ENCODE measurements at regions not wholly inside any gene's neighbourhood (a gene's known extent, or its start where the extent isn't known, plus 50 kb on each side); places are given as distances from the start of the nearest gene placed in this dataset.
"Not testable (repeated sequence)": the region's sequence is repeated elsewhere in the genome, so short reads cannot be mapped to it uniquely, and the experiment has no call there.

DNA sequence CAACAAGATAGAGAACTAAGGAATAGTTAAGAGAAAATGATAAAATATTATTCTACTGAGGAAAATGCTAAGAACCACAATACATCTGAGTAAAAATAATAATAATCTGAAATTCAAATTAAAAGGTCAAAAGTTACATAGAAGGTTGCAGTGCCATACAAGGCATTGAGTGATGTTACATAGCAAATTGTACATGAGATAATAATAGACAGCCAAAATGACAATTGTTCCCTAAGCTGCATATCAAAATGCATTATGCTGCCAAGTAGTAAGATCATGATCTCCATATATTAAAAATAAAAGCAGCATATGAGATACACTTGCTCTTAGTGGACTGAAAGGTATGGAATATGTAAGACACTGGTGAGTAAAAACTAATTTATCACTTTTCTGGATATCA is 547.7 kb downstream of the KCNT2 start:
- H3K4me3 ChIP-seq (ENCODE audit: low read length in 3 of 3), result no peak overlapping the region
- H3K9me3 ChIP-seq (ENCODE audit: control insufficient read depth in 3 of 3, low read length in 3 of 3), result no peaks in the 10 kb centered on the region
- H3K4me1 ChIP-seq (ENCODE audit: control insufficient read depth in 3 of 3, insufficient read depth in 3 of 3, low read length in 3 of 3), result no peaks in the 10 kb centered on the region
- H3K27ac ChIP-seq (ENCODE audit: low read depth, low read length), result no peak overlapping the region
- no peak overlapping the region for H3K9ac ChIP-seq (ENCODE audit: low read depth in 1 of 3, low read length in 3 of 3)
- no peaks in the 10 kb centered on the region for H3K36me3 ChIP-seq (ENCODE audit: control insufficient read depth in 3 of 3, insufficient read depth in 3 of 3, low read length in 3 of 3)
- H3K27me3 ChIP-seq (ENCODE audit: control insufficient read depth in 3 of 3, insufficient read depth in 3 of 3, low read length in 3 of 3), result no peaks in the 10 kb centered on the region

DNA sequence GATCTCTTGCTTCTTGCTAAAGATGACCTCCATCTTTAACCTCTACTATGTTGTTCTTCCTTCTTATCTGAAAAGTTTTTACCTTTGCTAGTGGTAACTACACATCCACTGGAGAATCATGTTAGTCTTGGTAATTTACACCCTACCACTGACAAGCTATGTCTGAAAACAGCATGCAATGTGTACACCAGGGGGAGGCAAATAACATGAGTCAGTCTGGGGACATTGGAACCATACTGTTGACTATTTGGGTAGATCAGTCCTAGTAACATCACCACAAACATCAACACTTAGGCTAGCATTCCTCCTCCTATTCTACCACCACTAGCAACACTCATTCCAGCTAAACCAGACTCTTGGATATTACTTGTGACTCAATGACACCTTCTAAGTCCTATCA is 549.0 kb downstream of the KCNT2 start:
- H3K27me3 ChIP-seq (ENCODE audit: control insufficient read depth in 3 of 3, insufficient read depth in 3 of 3, low read length in 3 of 3), result no peaks in the 10 kb centered on the region
- H3K4me1 ChIP-seq (ENCODE audit: control insufficient read depth in 3 of 3, insufficient read depth in 3 of 3, low read length in 3 of 3), result no peaks in the 10 kb centered on the region
- no peaks in the 10 kb centered on the region for H3K9me3 ChIP-seq (ENCODE audit: control insufficient read depth in 3 of 3, low read length in 3 of 3)
- H3K4me3 ChIP-seq (ENCODE audit: low read length in 3 of 3), result no peak overlapping the region
- H3K27ac ChIP-seq (ENCODE audit: low read depth, low read length), result no peak overlapping the region
- no peaks in the 10 kb centered on the region for H3K36me3 ChIP-seq (ENCODE audit: control insufficient read depth in 3 of 3, insufficient read depth in 3 of 3, low read length in 3 of 3)
- no peak overlapping the region for H3K9ac ChIP-seq (ENCODE audit: low read depth in 1 of 3, low read length in 3 of 3)

DNA sequence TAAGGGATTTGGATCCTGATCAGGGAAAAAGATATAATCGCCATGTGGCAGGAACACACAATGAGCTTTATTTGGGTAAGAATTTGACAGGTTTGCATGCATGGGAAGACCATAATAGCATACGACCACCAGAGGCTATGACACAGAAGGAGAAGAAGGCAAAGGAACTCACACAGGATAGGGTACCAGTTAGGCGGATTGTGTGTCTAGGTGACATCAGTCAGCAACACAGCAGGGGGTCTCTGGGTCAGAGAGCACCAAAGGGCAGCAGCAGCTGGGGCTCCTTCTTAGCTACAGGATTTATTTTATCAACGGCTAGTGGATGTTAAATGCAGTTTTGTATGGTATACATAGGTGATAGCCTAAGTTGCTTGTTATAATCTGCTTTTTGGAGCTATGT is 551.3 kb downstream of the KCNT2 start:
- H3K4me3 ChIP-seq (ENCODE audit: low read length in 3 of 3), result no peak overlapping the region
- H3K27me3 ChIP-seq (ENCODE audit: control insufficient read depth in 3 of 3, insufficient read depth in 3 of 3, low read length in 3 of 3), result no peaks in the 10 kb centered on the region
- H3K9ac ChIP-seq (ENCODE audit: low read depth in 1 of 3, low read length in 3 of 3), result no peak overlapping the region
- no peaks in the 10 kb centered on the region for H3K9me3 ChIP-seq (ENCODE audit: control insufficient read depth in 3 of 3, low read length in 3 of 3)
- H3K27ac ChIP-seq (ENCODE audit: low read depth, low read length), result no peak overlapping the region
- H3K36me3 ChIP-seq (ENCODE audit: control insufficient read depth in 3 of 3, insufficient read depth in 3 of 3, low read length in 3 of 3), result no peaks in the 10 kb centered on the region
- H3K4me1 ChIP-seq (ENCODE audit: control insufficient read depth in 3 of 3, insufficient read depth in 3 of 3, low read length in 3 of 3), result no peaks in the 10 kb centered on the region

DNA sequence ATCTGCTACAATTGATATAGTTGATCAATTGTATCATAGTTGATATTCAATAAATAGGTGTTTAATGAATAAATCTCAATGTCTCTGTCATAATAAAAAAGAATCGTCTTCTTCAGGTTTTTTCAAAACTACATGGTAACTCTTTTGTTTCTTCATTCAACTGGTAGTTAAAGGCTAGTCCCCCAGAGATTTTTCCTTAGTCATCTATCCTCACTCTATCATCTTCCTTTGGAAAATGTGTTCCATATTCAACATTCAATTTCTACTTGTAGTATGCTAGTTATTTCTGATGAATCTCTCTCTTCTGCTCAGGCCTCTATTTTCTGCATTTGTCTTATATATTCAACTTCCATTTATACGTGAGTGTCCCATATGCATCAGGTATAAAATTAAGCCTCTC is 558.8 kb downstream of the KCNT2 start:
- H3K36me3 ChIP-seq (ENCODE audit: control insufficient read depth in 3 of 3, insufficient read depth in 3 of 3, low read length in 3 of 3), result no peaks in the 10 kb centered on the region
- no peak overlapping the region for H3K4me3 ChIP-seq (ENCODE audit: low read length in 3 of 3)
- H3K27me3 ChIP-seq (ENCODE audit: control insufficient read depth in 3 of 3, insufficient read depth in 3 of 3, low read length in 3 of 3), result no peaks in the 10 kb centered on the region
- H3K4me1 ChIP-seq (ENCODE audit: control insufficient read depth in 3 of 3, insufficient read depth in 3 of 3, low read length in 3 of 3), result no peaks in the 10 kb centered on the region
- H3K9ac ChIP-seq (ENCODE audit: low read depth in 1 of 3, low read length in 3 of 3), result no peak overlapping the region
- H3K27ac ChIP-seq (ENCODE audit: low read depth, low read length), result no peak overlapping the region
- H3K9me3 ChIP-seq (ENCODE audit: control insufficient read depth in 3 of 3, low read length in 3 of 3), result no peaks in the 10 kb centered on the region

DNA sequence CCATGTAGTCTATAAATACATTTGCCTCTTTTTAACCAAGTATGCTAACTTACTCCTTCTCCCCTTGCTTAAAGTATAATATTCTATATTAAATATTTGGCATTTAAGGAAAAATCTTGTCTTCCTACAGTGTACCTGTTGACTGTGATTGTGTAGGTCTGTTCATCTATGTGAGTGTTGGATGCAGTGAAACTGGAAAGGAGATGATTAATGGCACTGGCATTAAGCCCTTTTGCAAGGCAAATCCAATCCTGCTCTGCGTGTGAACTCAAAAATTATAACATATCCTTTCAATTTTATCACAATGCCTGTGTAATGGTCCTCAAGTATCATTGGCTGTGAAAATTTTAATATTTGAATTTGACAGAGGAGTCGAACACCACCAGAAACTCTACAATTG is 565.0 kb downstream of the KCNT2 start:
- no peak overlapping the region for H3K9ac ChIP-seq (ENCODE audit: low read depth in 1 of 3, low read length in 3 of 3)
- H3K36me3 ChIP-seq (ENCODE audit: control insufficient read depth in 3 of 3, insufficient read depth in 3 of 3, low read length in 3 of 3), result no peaks in the 10 kb centered on the region
- H3K27ac ChIP-seq (ENCODE audit: low read depth, low read length), result no peak overlapping the region
- H3K4me1 ChIP-seq (ENCODE audit: control insufficient read depth in 3 of 3, insufficient read depth in 3 of 3, low read length in 3 of 3), result no peaks in the 10 kb centered on the region
- peaks cover 0 to 3% (median 0%) of the 10 kb centered on the region in 3 donors for H3K9me3 ChIP-seq (ENCODE audit: control insufficient read depth in 3 of 3, low read length in 3 of 3)
- H3K27me3 ChIP-seq (ENCODE audit: control insufficient read depth in 3 of 3, insufficient read depth in 3 of 3, low read length in 3 of 3), result no peaks in the 10 kb centered on the region
- no peak overlapping the region for H3K4me3 ChIP-seq (ENCODE audit: low read length in 3 of 3)

DNA sequence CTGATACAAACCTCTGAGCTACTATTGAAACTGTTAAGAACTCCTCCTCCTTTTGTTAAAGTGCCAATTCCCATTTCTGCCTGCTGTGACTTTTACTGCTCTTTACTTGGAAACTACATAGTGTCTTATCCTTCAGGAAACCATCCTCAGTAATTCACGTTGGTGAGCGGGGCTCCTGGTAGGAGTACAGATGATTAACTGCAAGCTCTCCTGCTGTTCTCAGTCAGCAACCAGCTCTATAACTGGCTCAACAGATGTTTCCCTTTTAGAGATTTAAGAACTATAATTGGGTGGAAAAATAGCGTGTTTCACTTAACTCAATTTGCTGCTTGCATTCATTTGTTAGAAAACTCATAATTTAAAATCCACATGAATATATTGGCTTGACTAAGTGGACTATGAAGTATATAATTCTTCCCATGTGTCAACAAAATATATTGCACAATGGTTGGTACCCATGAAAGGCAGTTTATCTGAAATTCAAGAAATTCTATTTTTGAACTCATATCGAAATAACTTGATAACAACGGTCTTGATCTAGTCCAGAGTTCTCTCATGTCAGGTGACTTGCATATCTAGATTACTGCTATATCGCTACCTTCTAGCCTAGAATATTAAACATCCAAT is 574.0 kb downstream of the KCNT2 start:
- Histone ChIP-seq H3K4me1 (ENCODE audit: control insufficient read depth in 3 of 3, insufficient read depth in 3 of 3, low read length in 3 of 3) (no peaks in the 10 kb centered on the region), H3K9ac (ENCODE audit: low read depth in 1 of 3, low read length in 3 of 3) (no peak overlapping the region), H3K9me3 (ENCODE audit: control insufficient read depth in 3 of 3, low read length in 3 of 3) (no peaks in the 10 kb centered on the region), H3K4me3 (ENCODE audit: low read length in 3 of 3) (no peak overlapping the region), H3K36me3 (ENCODE audit: control insufficient read depth in 3 of 3, insufficient read depth in 3 of 3, low read length in 3 of 3) (no peaks in the 10 kb centered on the region), H3K27me3 (ENCODE audit: control insufficient read depth in 3 of 3, insufficient read depth in 3 of 3, low read length in 3 of 3) (no peaks in the 10 kb centered on the region), H3K27ac (ENCODE audit: low read depth, low read length) (no peak overlapping the region)

DNA sequence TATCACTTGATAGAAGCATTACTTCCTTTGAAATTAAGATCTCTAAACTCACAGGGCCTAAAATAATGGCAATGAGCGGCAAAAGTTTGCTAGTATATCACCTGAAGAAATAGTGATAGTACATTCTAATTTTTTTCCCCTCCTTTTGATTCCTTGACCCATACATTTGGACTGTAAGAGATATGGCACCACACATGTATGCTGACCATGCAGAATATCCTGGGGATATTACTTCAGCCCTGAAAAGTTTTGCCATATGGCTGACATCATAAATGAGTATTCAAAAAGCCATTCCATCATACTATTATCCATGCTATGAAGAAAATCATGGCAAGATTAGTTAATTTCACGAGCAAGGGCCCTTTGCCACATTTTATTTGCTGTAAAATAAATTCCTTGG is 576.9 kb downstream of the KCNT2 start:
- not testable (repeated sequence) for H3K4me3 ChIP-seq (ENCODE audit: low read length in 3 of 3); H3K27ac ChIP-seq (ENCODE audit: low read depth, low read length); H3K9ac ChIP-seq (ENCODE audit: low read depth in 1 of 3, low read length in 3 of 3); H3K27me3 ChIP-seq (ENCODE audit: control insufficient read depth in 3 of 3, insufficient read depth in 3 of 3, low read length in 3 of 3); H3K9me3 ChIP-seq (ENCODE audit: control insufficient read depth in 3 of 3, low read length in 3 of 3); H3K4me1 ChIP-seq (ENCODE audit: control insufficient read depth in 3 of 3, insufficient read depth in 3 of 3, low read length in 3 of 3); H3K36me3 ChIP-seq (ENCODE audit: control insufficient read depth in 3 of 3, insufficient read depth in 3 of 3, low read length in 3 of 3)

DNA sequence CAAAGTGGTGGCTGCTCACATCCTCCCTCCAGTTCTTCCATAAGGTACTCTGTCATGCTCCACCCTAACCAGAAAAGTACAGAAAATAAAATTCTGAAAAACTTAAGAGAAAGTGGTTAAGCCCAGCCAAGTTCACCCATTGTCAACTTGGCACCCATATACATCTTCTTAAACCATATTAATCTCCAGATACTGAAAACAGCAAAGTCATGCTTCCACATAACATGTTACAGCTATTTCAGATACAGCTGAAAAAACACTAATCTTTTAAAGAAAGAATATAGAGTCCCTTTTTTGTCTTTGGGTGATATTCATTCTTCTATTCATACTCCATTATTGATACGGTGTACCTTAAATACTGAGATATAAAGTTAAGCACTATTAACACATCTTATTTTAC is 577.8 kb downstream of the KCNT2 start:
- H3K4me3 ChIP-seq (ENCODE audit: low read length in 3 of 3), result no peak overlapping the region
- no peaks in the 10 kb centered on the region for H3K4me1 ChIP-seq (ENCODE audit: control insufficient read depth in 3 of 3, insufficient read depth in 3 of 3, low read length in 3 of 3)
- no peak overlapping the region for H3K27ac ChIP-seq (ENCODE audit: low read depth, low read length)
- no peaks in the 10 kb centered on the region for H3K36me3 ChIP-seq (ENCODE audit: control insufficient read depth in 3 of 3, insufficient read depth in 3 of 3, low read length in 3 of 3)
- H3K27me3 ChIP-seq (ENCODE audit: control insufficient read depth in 3 of 3, insufficient read depth in 3 of 3, low read length in 3 of 3), result no peaks in the 10 kb centered on the region
- no peak overlapping the region for H3K9ac ChIP-seq (ENCODE audit: low read depth in 1 of 3, low read length in 3 of 3)
- no peaks in the 10 kb centered on the region for H3K9me3 ChIP-seq (ENCODE audit: control insufficient read depth in 3 of 3, low read length in 3 of 3)

DNA sequence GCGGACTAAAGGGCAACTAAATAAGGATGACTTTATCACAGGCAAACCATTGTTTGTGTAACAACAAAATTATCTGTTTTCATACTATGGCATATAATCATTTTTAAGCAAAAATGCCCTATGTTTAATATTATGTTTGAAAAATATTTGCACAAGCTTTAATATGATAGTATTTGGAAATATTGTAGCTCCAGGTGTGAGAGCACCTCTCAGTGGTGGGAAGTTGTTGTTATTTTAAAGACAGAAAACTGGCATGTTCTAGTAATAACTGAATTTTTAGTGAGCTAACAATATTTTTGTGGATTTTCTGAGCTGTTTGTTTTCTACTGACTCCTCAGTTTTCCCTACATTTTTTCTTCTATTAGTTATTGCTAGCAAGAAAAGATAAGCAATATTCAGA is 578.8 kb downstream of the KCNT2 start:
- Histone ChIP-seq H3K27me3 (ENCODE audit: control insufficient read depth in 3 of 3, insufficient read depth in 3 of 3, low read length in 3 of 3) (no peaks in the 10 kb centered on the region), H3K27ac (ENCODE audit: low read depth, low read length) (no peak overlapping the region), H3K36me3 (ENCODE audit: control insufficient read depth in 3 of 3, insufficient read depth in 3 of 3, low read length in 3 of 3) (no peaks in the 10 kb centered on the region), H3K9ac (ENCODE audit: low read depth in 1 of 3, low read length in 3 of 3) (no peak overlapping the region), H3K4me1 (ENCODE audit: control insufficient read depth in 3 of 3, insufficient read depth in 3 of 3, low read length in 3 of 3) (no peaks in the 10 kb centered on the region), H3K4me3 (ENCODE audit: low read length in 3 of 3) (no peak overlapping the region), H3K9me3 (ENCODE audit: control insufficient read depth in 3 of 3, low read length in 3 of 3) (no peaks in the 10 kb centered on the region)

DNA sequence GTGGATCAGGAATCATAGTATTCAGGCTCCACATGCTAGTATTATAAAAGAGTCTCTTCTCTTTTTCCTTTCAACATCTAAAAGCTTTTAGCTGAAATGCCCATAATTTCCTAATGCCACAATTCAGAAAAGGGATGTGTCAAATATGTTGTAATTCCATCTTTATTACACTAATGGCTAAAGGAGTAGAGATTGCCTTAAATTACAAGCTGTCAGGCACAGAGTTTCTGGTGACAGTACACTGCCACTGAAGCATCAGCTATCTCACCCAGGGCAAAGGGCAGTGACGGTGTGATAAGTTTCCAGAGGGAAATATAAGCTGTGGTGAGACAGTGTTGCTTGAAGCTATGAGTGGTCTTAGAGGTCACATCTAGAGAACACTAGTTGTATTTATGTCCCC is 581.1 kb downstream of the KCNT2 start:
- H3K27ac ChIP-seq (ENCODE audit: low read depth, low read length), result no peak overlapping the region

DNA sequence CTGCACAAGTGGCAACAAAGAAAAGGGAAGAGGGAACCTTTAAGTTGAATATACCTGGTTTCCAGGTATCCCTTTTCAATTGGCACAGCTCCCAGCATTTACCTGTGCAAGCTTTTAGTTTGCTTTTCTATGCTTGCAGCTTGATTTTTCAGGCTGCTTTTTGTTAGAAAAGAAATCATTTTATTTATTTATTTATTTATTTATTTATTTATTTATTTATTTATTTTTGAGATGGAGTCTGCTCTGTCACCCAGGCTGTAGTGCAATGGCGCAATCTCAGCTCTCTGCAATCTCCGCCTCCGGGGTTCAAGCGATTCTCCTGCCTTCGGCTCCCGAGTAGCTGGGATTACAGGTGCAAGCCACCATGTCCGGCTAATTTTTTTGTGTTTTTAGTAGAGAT is 587.1 kb downstream of the KCNT2 start:
- not testable (repeated sequence) for H3K36me3 ChIP-seq (ENCODE audit: control insufficient read depth in 3 of 3, insufficient read depth in 3 of 3, low read length in 3 of 3); H3K4me3 ChIP-seq (ENCODE audit: low read length in 3 of 3); H3K27me3 ChIP-seq (ENCODE audit: control insufficient read depth in 3 of 3, insufficient read depth in 3 of 3, low read length in 3 of 3); H3K27ac ChIP-seq (ENCODE audit: low read depth, low read length); H3K9ac ChIP-seq (ENCODE audit: low read depth in 1 of 3, low read length in 3 of 3); H3K9me3 ChIP-seq (ENCODE audit: control insufficient read depth in 3 of 3, low read length in 3 of 3); H3K4me1 ChIP-seq (ENCODE audit: control insufficient read depth in 3 of 3, insufficient read depth in 3 of 3, low read length in 3 of 3)

More for the DNA sequence above, 581.1 kb downstream of the KCNT2 start:
- no peaks in the 10 kb centered on the region for H3K36me3 ChIP-seq (ENCODE audit: control insufficient read depth in 3 of 3, insufficient read depth in 3 of 3, low read length in 3 of 3)
- H3K4me3 ChIP-seq (ENCODE audit: low read length in 3 of 3), result no peak overlapping the region
- H3K27me3 ChIP-seq (ENCODE audit: control insufficient read depth in 3 of 3, insufficient read depth in 3 of 3, low read length in 3 of 3), result no peaks in the 10 kb centered on the region
- H3K9ac ChIP-seq (ENCODE audit: low read depth in 1 of 3, low read length in 3 of 3), result no peak overlapping the region
- no peaks in the 10 kb centered on the region for H3K9me3 ChIP-seq (ENCODE audit: control insufficient read depth in 3 of 3, low read length in 3 of 3)
- no peaks in the 10 kb centered on the region for H3K4me1 ChIP-seq (ENCODE audit: control insufficient read depth in 3 of 3, insufficient read depth in 3 of 3, low read length in 3 of 3)
